PC-3 (cell line): ENCODE measurements at regions not wholly inside any gene's neighbourhood (a gene's known extent, or its start where the extent isn't known, plus 50 kb on each side); places are given as distances from the start of the nearest gene placed in this dataset.
A peak's percentile ranks its signal among the peaks of the same experiment; 100 is the strongest.

Experiments
- ATAC-seq: fragments of 200-7000 bp; cut with Tn5 transposase; 2 replicates; pipeline ENCODE4 v1.9.1; 2020; ENCODE audit warnings: mild to moderate bottlenecking, moderate library complexity
- BruUV-seq: library from RNA; stranded (reverse); fragments of 400-500 nt; replicated peaks from 2 replicates; lab custom pipeline; 2021; lab: Mats Ljungman, UMichigan
- CTCF ChIA-PET: fragments of 300-600 bp; sonication (Branson Sonifier 250); formaldehyde crosslinking; loops from one replicate; lab custom pipeline; 2022; ENCODE audit warnings: antibody characterized with exemption; lab: Charles Lee
- POLR2A ChIA-PET: fragments of 300-600 bp; sonication (Branson Sonifier 250); formaldehyde crosslinking; loops from one replicate; lab custom pipeline; 2022; ENCODE audit warnings: antibody characterized with exemption; ENCODE audit not compliant: unreplicated experiment; lab: Charles Lee
- DNase-seq: peaks from one replicate; pipeline ENCODE4 v3.0.0-alpha.2; 2015
- H2AFZ ChIP-seq: fragments of 300-600 bp; sonication (generic); 2 replicates; pipeline ENCODE4 v1.6.0; 2016; ENCODE audit warnings: antibody characterized with exemption, low read length
- H3F3A ChIP-seq: fragments of 300-600 bp; sonication (generic); one replicate; pipeline ENCODE4 v1.6.0; 2017; ENCODE audit warnings: antibody characterized with exemption, low read length, control low read depth, mild to moderate bottlenecking; ENCODE audit not compliant: unreplicated experiment
- H3K27ac ChIP-seq: fragments of 300-600 bp; sonication (generic); 2 replicates; pipeline ENCODE4 v1.5.1; 2016; ENCODE audit warnings: mild to moderate bottlenecking, low read length
- H3K27me3 ChIP-seq: fragments of 300-600 bp; sonication (generic); 2 replicates; pipeline ENCODE4 v1.6.1; 2016; ENCODE audit warnings: low read length, mixed read lengths
- H3K36me3 ChIP-seq: fragments of 300-600 bp; sonication (generic); 2 replicates; pipeline ENCODE4 v1.6.1; 2016; ENCODE audit warnings: low read depth, mixed run types, low read length, mixed read lengths
- H3K4me1 ChIP-seq: fragments of 300-600 bp; sonication (generic); 2 replicates; pipeline ENCODE4 v1.5.1; 2016; ENCODE audit warnings: low read length; ENCODE audit not compliant: insufficient read depth
- H3K4me2 ChIP-seq: fragments of 300-600 bp; sonication (generic); 2 replicates; pipeline ENCODE4 v1.6.0; 2016; ENCODE audit warnings: low read length
- H3K4me3 ChIP-seq: fragments of 300-600 bp; sonication (generic); 2 replicates; pipeline ENCODE4 v1.5.1; 2016; ENCODE audit warnings: mild to moderate bottlenecking, low read length, mixed read lengths
- H3K79me2 ChIP-seq: fragments of 300-600 bp; sonication (generic); 2 replicates; pipeline ENCODE4 v1.6.1; 2017; ENCODE audit warnings: low read length, mixed read lengths
- H3K9ac ChIP-seq: fragments of 300-600 bp; sonication (generic); 2 replicates; pipeline ENCODE4 v1.6.0; 2016; ENCODE audit warnings: mild to moderate bottlenecking, low read length
- H3K9me2 ChIP-seq: fragments of 300-600 bp; sonication (generic); replicated peaks from 2 replicates; pipeline ENCODE4 v1.6.1; 2016; ENCODE audit warnings: mixed run types, low read length, mixed read lengths
- H3K9me3 ChIP-seq: fragments of 300-600 bp; sonication (generic); 2 replicates; pipeline ENCODE4 v1.6.1; 2016; ENCODE audit warnings: low read length, mixed read lengths
- H4K20me1 ChIP-seq: fragments of 300-600 bp; sonication (generic); 2 replicates; pipeline ENCODE4 v1.6.1; 2016; ENCODE audit warnings: low read length, mixed read lengths
- CTCF ChIP-seq: fragments of 300-600 bp; sonication (generic); conservative IDR thresholded peaks from 2 replicates; pipeline ENCODE4 v1.5.1; 2017; ENCODE audit warnings: antibody characterized with exemption, low read depth, mild to moderate bottlenecking, low read length
- EZH2 ChIP-seq: fragments of 300-600 bp; sonication (generic); IDR thresholded peaks from one replicate; pipeline ENCODE4 v1.6.1; 2017; ENCODE audit warnings: antibody characterized with exemption, mild to moderate bottlenecking, low read length; ENCODE audit not compliant: unreplicated experiment
- EZH2phosphoT487 ChIP-seq: fragments of 300-600 bp; sonication (generic); IDR thresholded peaks from 2 replicates; pipeline ENCODE4 v1.6.1; 2018; ENCODE audit warnings: mild to moderate bottlenecking, antibody characterized with exemption, low read length, borderline replicate concordance
- intact Hi-C: fragments of 100-400 bp; cut with micrococcal nuclease; formaldehyde crosslinking; loops from 2 replicates; pipeline ENCODE4 v1.9.0; 2023

GRCh38 chr5:98170994-98171393 lies 602.5 kb upstream of the RGMB start:
- intact Hi-C loops: no loop called here
- CTCF ChIA-PET: no interaction called here
- POLR2A ChIA-PET: no interaction called here

GRCh38 chr5:98173334-98173733 lies 600.1 kb upstream of the RGMB start:
- H3K27ac ChIP-seq: no peak overlapping the region
- intact Hi-C loops: no loop called here
- POLR2A ChIA-PET: no interaction called here
- ATAC-seq (peak; percentile 61), DNase-seq (peak; percentile 67)
- no peaks in the 10 kb centered on the region for H3K79me2 ChIP-seq
- no peaks in the 10 kb centered on the region for H4K20me1 ChIP-seq
- peaks cover 10% of the 10 kb centered on the region; the same call in 1 of the 2 replicates for H3K4me1 ChIP-seq
- no peak overlapping the region for H3K4me3 ChIP-seq
- no peaks in the 10 kb centered on the region for H3K27me3 ChIP-seq
- no peak overlapping the region for H3K9ac ChIP-seq
- no peaks in the 10 kb centered on the region for H3K9me2 ChIP-seq
- no peak overlapping the region for H2AFZ ChIP-seq
- H3K9me3 ChIP-seq: no peaks in the 10 kb centered on the region
- no peaks in the 10 kb centered on the region for H3F3A ChIP-seq
- no peak overlapping the region for H3K4me2 ChIP-seq
- no peak for TF ChIP-seq CTCF
- no peak for TF ChIP-seq EZH2phosphoT487
- no peak for TF ChIP-seq EZH2
- H3K36me3 ChIP-seq: no peaks in the 10 kb centered on the region
- BruUV-seq: no TSS peak
- CTCF ChIA-PET: no interaction called here

More at GRCh38 chr5:98170994-98171393, 602.5 kb upstream of the RGMB start:
- TF ChIP-seq EZH2 (no peak), EZH2phosphoT487 (no peak), CTCF (no peak)
- Histone ChIP-seq H3K4me3 (no peak overlapping the region), H3K79me2 (no peaks in the 10 kb centered on the region), H3K9me3 (no peaks in the 10 kb centered on the region), H2AFZ (0 out of 2 replicates have a peak overlapping the region, but pooled peaks have one; percentile 12), H3K4me2 (no peak overlapping the region), H3F3A (no peaks in the 10 kb centered on the region), H3K9ac (no peak overlapping the region), H3K27ac (no peak overlapping the region), H4K20me1 (no peaks in the 10 kb centered on the region), H3K4me1 (peaks cover 10% of the 10 kb centered on the region; the same call in 1 of the 2 replicates), H3K36me3 (no peaks in the 10 kb centered on the region), H3K27me3 (no peaks in the 10 kb centered on the region), H3K9me2 (no peaks in the 10 kb centered on the region)
- no peak for DNase-seq
- ATAC-seq: no peak
- BruUV-seq: no TSS peak

- Histone ChIP-seq H3K36me3 (no peaks in the 10 kb centered on the region), H3K27me3 (no peaks in the 10 kb centered on the region), H3K9ac (no peak overlapping the region), H3K4me3 (no peak overlapping the region), H4K20me1 (no peaks in the 10 kb centered on the region), H3K9me3 (no peaks in the 10 kb centered on the region), H2AFZ (no peak overlapping the region), H3K9me2 (no peaks in the 10 kb centered on the region), H3K4me1 (peaks cover 10% of the 10 kb centered on the region; the same call in 1 of the 2 replicates), H3K27ac (no peak overlapping the region), H3K79me2 (no peaks in the 10 kb centered on the region), H3K4me2 (no peak overlapping the region), H3F3A (no peaks in the 10 kb centered on the region)
- POLR2A ChIA-PET: no interaction called here
- DNase-seq: no peak
- intact Hi-C loops: no loop called here
- no TSS peak for BruUV-seq
- ATAC-seq: no peak
- CTCF ChIA-PET: no interaction called here
- TF ChIP-seq CTCF (no peak), EZH2phosphoT487 (no peak)
Observed at GRCh38 chr5:98175474-98175873, 598.0 kb upstream of the RGMB start.
